ENCODE measurements at regions not wholly inside any gene's neighbourhood (a gene's known extent, or its start where the extent isn't known, plus 50 kb on each side); places are given as distances from the start of the nearest gene placed in this dataset.

GRCh38 chr21:38952890-38953289 lies 147.2 kb downstream of the ETS2 start:
- dilution Hi-C loops (cut with HindIII; ENCODE audit: low sequenced_read_pairs, unreplicated experiment), result no loop called here
- Histone ChIP-seq H3K14ac (replicated peaks; ENCODE audit: low read depth, low read length) (no peak overlapping the region), H2BK120ac (ENCODE audit: low read depth, low read length) (no peak overlapping the region), H4K20me1 (ENCODE audit: insufficient read depth, low read length) (no peaks in the 10 kb centered on the region), H3K27ac (ENCODE audit: insufficient read depth, low read length) (no peak overlapping the region), H3K4ac (ENCODE audit: low read depth, low read length) (no peak overlapping the region), H3K36me3 (ENCODE audit: control insufficient read depth, insufficient read depth, low read length) (no peaks in the 10 kb centered on the region), H3K9me3 (ENCODE audit: control insufficient read depth, insufficient read depth, low read length) (no peaks in the 10 kb centered on the region), H2BK5ac (ENCODE audit: low read depth, low read length, poor library complexity, severe bottlenecking) (no peak overlapping the region), H3K4me3 (ENCODE audit: insufficient read depth, low read depth, low read length) (no peak overlapping the region), H3K18ac (ENCODE audit: low read depth, low read length) (no peak overlapping the region), H3K56ac (ENCODE audit: extremely low read depth, insufficient read depth, low read length) (no peak overlapping the region), H3K27me3 (ENCODE audit: control insufficient read depth, insufficient read depth, low read length) (no peaks in the 10 kb centered on the region), H4K5ac (ENCODE audit: low read depth, low read length) (no peak overlapping the region), H2AK9ac (replicated peaks; ENCODE audit: low read depth, low read length, poor library complexity) (no peak overlapping the region), H2BK20ac (ENCODE audit: low read depth, low read length) (no peak overlapping the region), H4K8ac (ENCODE audit: low read depth in 2 of 2, low read length in 2 of 2) (no peak overlapping the region), H2AFZ (replicated peaks; ENCODE audit: low read length, poor library complexity) (no peak overlapping the region), H3K23ac (ENCODE audit: low read depth, low read length) (no peak overlapping the region), H3K4me1 (ENCODE audit: control insufficient read depth, insufficient read depth, low read length) (peaks cover 23% of the 10 kb centered on the region), H2BK15ac (ENCODE audit: low read depth, low read length) (no peak overlapping the region), H3K9me1 (ENCODE audit: insufficient read depth, low read length) (peaks cover 15% of the 10 kb centered on the region), H3K9ac (ENCODE audit: low read depth, low read length) (no peak overlapping the region), H2AK5ac (ENCODE audit: low read depth, low read length) (peak overlapping the region; percentile 27; the same call in 1 of the 2 replicates), H3K4me2 (ENCODE audit: low read depth, low read length) (no peak overlapping the region), H4K91ac (ENCODE audit: insufficient read depth, low read depth, low read length) (no peak overlapping the region), H3K79me1 (ENCODE audit: low read depth in 1 of 2, low read length in 2 of 2) (no peaks in the 10 kb centered on the region)
- in situ Hi-C loops (cut with MboI; ENCODE audit: low sequenced_read_pairs), result no loop called here
- BruUV-seq (replicated peaks), result no TSS peak
- ChIA-PET POLR2A (ENCODE audit: unreplicated experiment) (no interaction called here), CTCF (no interaction called here)
- no CpG with 5 or more reads among the region's 3 CpGs for WGBS, 2 experiments (ENCODE audit: extremely low coverage in 2 of 2, insufficient read length in 1 of 2)
- intact Hi-C loops (cut with micrococcal nuclease), result no loop called here
- TF ChIP-seq MAZ (IDR thresholded peaks at IDR 0.05; ENCODE audit: borderline replicate concordance, low read depth, low read length) (no peak), FOS (IDR thresholded peaks at IDR 0.05; ENCODE audit: low read depth, low read length) (no peak), NFE2L2 (IDR thresholded peaks at IDR 0.05; ENCODE audit: low read depth, low read length) (no peak), POLR2A (IDR thresholded peaks at IDR 0.05; ENCODE audit: low read depth, low read length) (no peak), CHD1 (IDR thresholded peaks at IDR 0.05; ENCODE audit: low read depth, low read length) (no peak), MAFK (IDR thresholded peaks at IDR 0.05; ENCODE audit: low read depth, low read length) (no peak), RAD21 (IDR thresholded peaks at IDR 0.05; ENCODE audit: low read length) (no peak), RCOR1 (IDR thresholded peaks at IDR 0.05; ENCODE audit: insufficient replicate concordance, low read length) (no peak), RFX5 (IDR thresholded peaks at IDR 0.05; ENCODE audit: low read depth, low read length) (no peak), CEBPB (IDR thresholded peaks at IDR 0.05; ENCODE audit: low read depth, low read length) (no peak), SMC3 (IDR thresholded peaks at IDR 0.05; ENCODE audit: low read depth, low read length) (no peak)
- TF ChIP-seq, protein P1, sequence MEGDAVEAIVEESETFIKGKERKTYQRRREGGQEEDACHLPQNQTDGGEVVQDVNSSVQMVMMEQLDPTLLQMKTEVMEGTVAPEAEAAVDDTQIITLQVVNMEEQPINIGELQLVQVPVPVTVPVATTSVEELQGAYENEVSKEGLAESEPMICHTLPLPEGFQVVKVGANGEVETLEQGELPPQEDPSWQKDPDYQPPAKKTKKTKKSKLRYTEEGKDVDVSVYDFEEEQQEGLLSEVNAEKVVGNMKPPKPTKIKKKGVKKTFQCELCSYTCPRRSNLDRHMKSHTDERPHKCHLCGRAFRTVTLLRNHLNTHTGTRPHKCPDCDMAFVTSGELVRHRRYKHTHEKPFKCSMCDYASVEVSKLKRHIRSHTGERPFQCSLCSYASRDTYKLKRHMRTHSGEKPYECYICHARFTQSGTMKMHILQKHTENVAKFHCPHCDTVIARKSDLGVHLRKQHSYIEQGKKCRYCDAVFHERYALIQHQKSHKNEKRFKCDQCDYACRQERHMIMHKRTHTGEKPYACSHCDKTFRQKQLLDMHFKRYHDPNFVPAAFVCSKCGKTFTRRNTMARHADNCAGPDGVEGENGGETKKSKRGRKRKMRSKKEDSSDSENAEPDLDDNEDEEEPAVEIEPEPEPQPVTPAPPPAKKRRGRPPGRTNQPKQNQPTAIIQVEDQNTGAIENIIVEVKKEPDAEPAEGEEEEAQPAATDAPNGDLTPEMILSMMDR (conservative IDR thresholded peaks at IDR 0.05; ENCODE audit: low read depth, low read length), result no peak
- TF ChIP-seq, protein P2, sequence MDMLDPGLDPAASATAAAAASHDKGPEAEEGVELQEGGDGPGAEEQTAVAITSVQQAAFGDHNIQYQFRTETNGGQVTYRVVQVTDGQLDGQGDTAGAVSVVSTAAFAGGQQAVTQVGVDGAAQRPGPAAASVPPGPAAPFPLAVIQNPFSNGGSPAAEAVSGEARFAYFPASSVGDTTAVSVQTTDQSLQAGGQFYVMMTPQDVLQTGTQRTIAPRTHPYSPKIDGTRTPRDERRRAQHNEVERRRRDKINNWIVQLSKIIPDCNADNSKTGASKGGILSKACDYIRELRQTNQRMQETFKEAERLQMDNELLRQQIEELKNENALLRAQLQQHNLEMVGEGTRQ (IDR thresholded peaks at IDR 0.05; ENCODE audit: low read depth, low read length), result no peak
- DNase-seq (no peak), ATAC-seq (ENCODE audit: low read depth) (no peak)
